Mesendoderm (in vitro differentiated cells): ENCODE measurements at regions not wholly inside any gene's neighbourhood (a gene's known extent, or its start where the extent isn't known, plus 50 kb on each side); places are given as distances from the start of the nearest gene placed in this dataset.
A peak's percentile ranks its signal among the peaks of the same experiment; 100 is the strongest.

ENCODE experiments used
- DNase-seq: peaks from one replicate; pipeline ENCODE4 v3.0.0; 2013
- H2AK5ac ChIP-seq: 2 replicates; pipeline ENCODE4 v1.6.1; 2013; ENCODE audit warnings: low read length, inconsistent platforms
- H2BK120ac ChIP-seq: 2 replicates; pipeline ENCODE4 v1.6.1; 2013; ENCODE audit warnings: low read depth, mild to moderate bottlenecking, low read length, moderate library complexity, mixed read lengths
- H2BK15ac ChIP-seq: replicated peaks from 2 replicates; pipeline ENCODE4 v1.6.1; 2013; ENCODE audit warnings: low read depth, mild to moderate bottlenecking, moderate library complexity
- H2BK5ac ChIP-seq: 2 replicates; pipeline ENCODE4 v1.6.1; 2013; ENCODE audit warnings: low read length, inconsistent platforms
- H3K18ac ChIP-seq: 2 replicates; pipeline ENCODE4 v1.6.1; 2013; ENCODE audit warnings: mild to moderate bottlenecking, low read length, mixed read lengths
- H3K23ac ChIP-seq: one replicate; pipeline ENCODE4 v1.6.1; 2013; ENCODE audit warnings: low read length
- H3K27ac ChIP-seq: 2 replicates; pipeline ENCODE4 v1.5.1; 2013; ENCODE audit warnings: low read depth, mild to moderate bottlenecking, inconsistent platforms, low read length, moderate library complexity
- H3K27me3 ChIP-seq: 2 replicates; pipeline ENCODE4 v1.6.1; 2013; ENCODE audit warnings: low read length, control low read depth, mild to moderate bottlenecking, inconsistent platforms; ENCODE audit not compliant: insufficient read depth, poor library complexity
- H3K36me3 ChIP-seq: 2 replicates; pipeline ENCODE4 v1.6.1; 2013; ENCODE audit warnings: low read length, inconsistent platforms; ENCODE audit not compliant: control insufficient read depth, insufficient read depth
- H3K4ac ChIP-seq: one replicate; pipeline ENCODE4 v1.6.1; 2013; ENCODE audit warnings: low read depth, mild to moderate bottlenecking, low read length, moderate library complexity
- H3K4me1 ChIP-seq: 2 replicates; pipeline ENCODE4 v1.6.1; 2013; ENCODE audit warnings: low read depth, low read length, inconsistent platforms; ENCODE audit not compliant: control insufficient read depth
- H3K4me2 ChIP-seq: 2 replicates; pipeline ENCODE4 v1.6.1; 2013; ENCODE audit warnings: low read length
- H3K4me3 ChIP-seq: 2 replicates; pipeline ENCODE4 v1.5.1; 2013; ENCODE audit warnings: mild to moderate bottlenecking, low read length
- H3K56ac ChIP-seq: one replicate; pipeline ENCODE4 v1.6.1; 2013; ENCODE audit warnings: low read length
- H3K79me1 ChIP-seq: 2 replicates; pipeline ENCODE4 v1.6.1; 2013; ENCODE audit warnings: low read length, inconsistent platforms
- H3K79me2 ChIP-seq: 2 replicates; pipeline ENCODE4 v1.6.1; 2013; ENCODE audit warnings: mild to moderate bottlenecking, low read length; ENCODE audit not compliant: control insufficient read depth, insufficient read depth
- H3K9ac ChIP-seq: 2 replicates; pipeline ENCODE4 v1.6.1; 2013; ENCODE audit warnings: low read length, inconsistent platforms
- H4K5ac ChIP-seq: one replicate; pipeline ENCODE4 v1.6.1; 2013; ENCODE audit warnings: low read length
- H4K8ac ChIP-seq: one replicate; pipeline ENCODE4 v1.6.1; 2013; ENCODE audit warnings: low read depth, mild to moderate bottlenecking, control low read depth, low read length, moderate library complexity
- WGBS: extraction: QIAGEN DNeasy Blood & Tissue Kit; methylation state at CpG from one replicate; pipeline ENCODE4 v1.1.7; 2013; ENCODE audit warnings: low lambda C conversion rate, missing lambda C conversion rate; ENCODE audit not compliant: insufficient coverage; ENCODE audit errors: extremely low coverage; 5-methylcytosine and 5-hydroxymethylcytosine counted together

DNA sequence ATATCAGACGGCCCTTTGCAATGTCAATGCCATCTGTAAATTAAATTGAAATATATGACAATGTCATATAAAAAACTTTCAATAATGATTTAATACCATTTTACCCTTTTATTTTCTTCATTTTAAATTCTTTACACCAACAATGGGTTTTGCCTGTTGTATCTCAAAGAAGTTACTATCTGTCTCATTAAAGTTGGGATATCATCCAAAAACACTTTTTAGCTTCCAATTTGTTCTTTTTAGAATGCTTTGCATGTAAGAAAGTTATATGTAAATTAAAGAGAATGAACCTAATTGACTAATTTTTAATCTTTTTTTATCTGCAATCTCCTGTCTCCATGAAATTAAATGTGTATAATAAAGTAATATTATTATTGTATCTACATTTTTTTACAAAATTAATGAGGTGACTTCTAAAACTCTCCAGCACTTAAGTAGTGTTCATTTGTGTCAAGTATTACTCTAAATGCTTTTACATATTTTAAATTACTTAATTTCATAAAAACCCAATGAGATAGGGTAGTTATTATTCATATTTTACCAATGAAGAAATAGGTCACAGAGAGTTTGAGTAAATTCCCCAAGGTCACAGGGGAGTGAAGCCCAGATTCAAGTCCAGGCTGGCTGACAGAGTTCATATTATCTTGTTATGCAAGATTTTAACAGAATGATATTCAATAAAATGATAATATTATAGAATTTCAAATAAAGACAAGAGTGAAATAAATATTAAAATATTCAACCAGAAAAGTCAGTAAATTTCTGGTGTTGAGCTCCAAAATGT lies 673.0 kb upstream of the FLRT2 start:
- Histone ChIP-seq H2BK5ac (no peak overlapping the region), H4K5ac (no peak overlapping the region), H2BK120ac (no peak overlapping the region), H3K4me3 (no peak overlapping the region), H2AK5ac (no peak overlapping the region), H3K23ac (no peak overlapping the region), H3K36me3 (no peaks in the 10 kb centered on the region), H3K4ac (no peak overlapping the region), H3K27ac (no peak overlapping the region), H3K56ac (no peak overlapping the region), H3K4me1 (no peaks in the 10 kb centered on the region), H3K4me2 (no peak overlapping the region), H2BK15ac (no peak overlapping the region), H3K9ac (no peak overlapping the region), H4K8ac (no peak overlapping the region), H3K79me1 (no peaks in the 10 kb centered on the region), H3K18ac (no peak overlapping the region), H3K27me3 (no peaks in the 10 kb centered on the region), H3K79me2 (no peaks in the 10 kb centered on the region)
- no peak for DNase-seq
- no CpG with 5 or more reads among the region's 1 CpG for WGBS

DNA sequence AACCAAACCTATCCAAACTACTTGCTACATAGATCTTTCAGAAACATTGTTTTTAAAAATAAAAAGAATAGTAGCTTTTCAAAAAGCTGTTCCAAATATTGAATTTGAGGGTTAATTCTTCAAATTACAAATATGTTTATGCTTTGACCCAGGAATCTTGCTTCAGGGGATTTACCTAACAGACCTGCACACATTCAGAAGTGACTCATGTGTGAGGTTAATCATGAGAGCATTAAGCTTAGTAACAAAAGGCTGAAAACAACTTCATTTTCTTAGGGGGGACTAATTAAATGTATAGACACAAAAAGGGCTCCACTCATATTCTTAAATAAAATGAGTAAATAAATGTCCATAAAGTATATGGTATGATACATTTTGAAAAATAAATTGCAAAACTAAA lies 672.4 kb upstream of the FLRT2 start:
- no peak overlapping the region for H3K4ac ChIP-seq
- no peak overlapping the region for H2AK5ac ChIP-seq
- no peak overlapping the region for H2BK5ac ChIP-seq
- H3K56ac ChIP-seq, result no peak overlapping the region
- no peak overlapping the region for H2BK15ac ChIP-seq
- H2BK120ac ChIP-seq, result no peak overlapping the region
- no peaks in the 10 kb centered on the region for H3K27me3 ChIP-seq
- no peak overlapping the region for H3K4me3 ChIP-seq
- no peaks in the 10 kb centered on the region for H3K79me1 ChIP-seq
- no peak overlapping the region for H3K23ac ChIP-seq
- H3K4me1 ChIP-seq, result no peaks in the 10 kb centered on the region
- DNase-seq, result no peak
- H4K8ac ChIP-seq, result no peak overlapping the region
- no peak overlapping the region for H4K5ac ChIP-seq
- no peak overlapping the region for H3K27ac ChIP-seq
- no peak overlapping the region for H3K18ac ChIP-seq
- H3K4me2 ChIP-seq, result no peak overlapping the region
- H3K79me2 ChIP-seq, result no peaks in the 10 kb centered on the region
- no peak overlapping the region for H3K9ac ChIP-seq
- no peaks in the 10 kb centered on the region for H3K36me3 ChIP-seq

DNA sequence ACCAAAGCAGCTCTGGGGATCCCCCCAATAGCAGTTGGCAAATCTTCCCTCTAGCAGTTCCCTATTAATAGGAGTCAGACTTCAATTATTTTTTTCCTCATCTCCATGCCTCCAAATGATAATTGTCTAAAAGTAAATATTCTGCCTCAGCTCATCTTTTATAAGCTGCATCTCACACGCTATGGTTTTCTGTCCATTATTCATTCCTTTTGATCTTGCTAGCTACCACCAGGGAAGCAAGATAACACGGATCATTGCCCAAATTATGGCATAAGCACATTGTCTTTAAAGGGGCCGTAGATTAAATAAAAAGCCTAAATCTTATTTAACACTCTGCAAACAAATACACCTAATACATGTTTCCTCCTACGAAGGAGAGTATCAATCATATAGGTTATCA lies 670.8 kb upstream of the FLRT2 start:
- DNase-seq, result no peak
- no CpG with 5 or more reads among the region's 4 CpGs for WGBS
- H2BK120ac ChIP-seq, result no peak overlapping the region
- no peak overlapping the region for H2BK15ac ChIP-seq
- H3K4me1 ChIP-seq, result no peaks in the 10 kb centered on the region
- H3K79me2 ChIP-seq, result no peaks in the 10 kb centered on the region
- H3K79me1 ChIP-seq, result no peaks in the 10 kb centered on the region
- H3K36me3 ChIP-seq, result no peaks in the 10 kb centered on the region
- no peak overlapping the region for H3K18ac ChIP-seq
- H3K27ac ChIP-seq, result no peak overlapping the region
- no peak overlapping the region for H3K4ac ChIP-seq
- no peak overlapping the region for H3K4me2 ChIP-seq
- H2BK5ac ChIP-seq, result no peak overlapping the region
- H3K4me3 ChIP-seq, result no peak overlapping the region
- no peak overlapping the region for H4K8ac ChIP-seq
- H3K9ac ChIP-seq, result no peak overlapping the region
- H3K56ac ChIP-seq, result no peak overlapping the region
- no peak overlapping the region for H3K23ac ChIP-seq
- no peaks in the 10 kb centered on the region for H3K27me3 ChIP-seq
- H2AK5ac ChIP-seq, result no peak overlapping the region
- H4K5ac ChIP-seq, result no peak overlapping the region

DNA sequence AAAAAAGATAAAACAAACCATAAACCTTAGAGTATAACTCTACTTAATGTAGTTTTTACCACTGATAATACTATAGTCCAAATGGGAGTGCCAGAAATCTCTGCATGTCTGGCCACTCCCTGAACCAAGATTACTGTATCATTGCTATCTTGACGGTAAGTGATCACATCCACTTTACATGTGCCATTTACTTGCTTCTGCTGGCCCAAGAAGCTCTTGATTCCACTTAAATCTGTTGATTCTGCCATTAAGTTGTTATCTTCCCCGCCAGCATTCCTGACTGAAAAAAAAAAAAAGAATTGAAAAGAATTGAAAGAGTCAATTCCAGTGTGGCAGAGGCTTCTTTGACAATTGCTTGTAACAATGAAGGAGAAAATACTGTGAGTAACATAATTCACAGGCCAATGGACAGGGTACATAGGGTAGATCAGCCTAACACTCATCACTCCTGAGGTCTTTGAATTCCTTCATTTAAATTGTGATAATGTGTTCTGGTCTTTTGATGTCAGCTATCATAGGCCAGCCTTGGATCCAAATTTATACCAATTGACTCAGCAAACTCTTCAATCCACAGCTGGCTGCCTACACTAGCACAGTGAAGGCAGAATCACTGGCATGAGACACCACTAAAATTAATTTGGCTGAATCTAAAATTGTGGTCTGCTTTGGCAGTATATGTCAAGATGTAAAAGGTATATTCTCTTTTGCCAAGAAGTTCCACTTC lies 665.2 kb upstream of the FLRT2 start:
- Histone ChIP-seq H3K79me1 (no peaks in the 10 kb centered on the region), H2BK120ac (no peak overlapping the region), H2BK15ac (no peak overlapping the region), H4K8ac (no peak overlapping the region), H3K18ac (no peak overlapping the region), H3K36me3 (no peaks in the 10 kb centered on the region), H3K56ac (no peak overlapping the region), H3K4me3 (no peak overlapping the region), H3K27ac (no peak overlapping the region), H3K4me1 (no peaks in the 10 kb centered on the region), H3K23ac (no peak overlapping the region), H4K5ac (no peak overlapping the region), H3K27me3 (no peaks in the 10 kb centered on the region), H3K4ac (no peak overlapping the region), H2BK5ac (no peak overlapping the region), H3K79me2 (no peaks in the 10 kb centered on the region), H3K9ac (no peak overlapping the region), H2AK5ac (no peak overlapping the region), H3K4me2 (no peak overlapping the region)
- no CpG with 5 or more reads among the region's 2 CpGs for WGBS
- peak; percentile 20 for DNase-seq

DNA sequence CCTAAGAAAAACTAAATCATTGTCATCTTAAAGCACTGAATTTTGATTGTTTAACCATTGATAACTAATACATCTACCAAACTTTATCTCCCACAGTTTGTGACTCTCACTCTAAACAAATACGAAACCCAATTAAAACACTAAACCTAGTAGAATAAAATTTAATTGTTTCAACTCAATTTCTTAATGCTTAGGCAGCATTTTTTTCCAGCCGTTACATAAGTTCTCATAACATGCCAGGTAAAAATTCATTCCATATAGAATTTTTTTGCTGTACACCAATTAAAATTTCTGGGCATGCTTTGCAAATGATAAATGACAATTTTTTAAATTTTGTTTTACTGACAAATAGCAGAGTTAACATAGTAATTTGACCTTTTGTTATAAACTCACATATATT lies 658.2 kb upstream of the FLRT2 start:
- no peak overlapping the region for H2AK5ac ChIP-seq
- DNase-seq, result no peak
- 100% methylated on average over 1 of the region's 2 CpGs for WGBS

More for the DNA sequence above, 658.2 kb upstream of the FLRT2 start:
- Histone ChIP-seq H3K23ac (no peak overlapping the region), H3K36me3 (no peaks in the 10 kb centered on the region), H3K4me1 (no peaks in the 10 kb centered on the region), H3K4ac (no peak overlapping the region), H3K9ac (no peak overlapping the region), H3K4me3 (no peak overlapping the region), H2BK15ac (no peak overlapping the region), H3K27me3 (no peaks in the 10 kb centered on the region), H2BK120ac (no peak overlapping the region), H3K18ac (no peak overlapping the region), H4K5ac (no peak overlapping the region), H3K27ac (no peak overlapping the region), H3K56ac (no peak overlapping the region), H3K79me2 (no peaks in the 10 kb centered on the region), H2BK5ac (no peak overlapping the region), H4K8ac (no peak overlapping the region), H3K4me2 (no peak overlapping the region), H3K79me1 (no peaks in the 10 kb centered on the region)
